IMR-90 (cell line): ENCODE measurements at regions not wholly inside any gene's neighbourhood (a gene's known extent, or its start where the extent isn't known, plus 50 kb on each side); places are given as distances from the start of the nearest gene placed in this dataset.

Experiments used
- ATAC-seq: fragments of 200-7000 bp; cut with Tn5 transposase; 2 replicates; pipeline ENCODE4 v1.9.1; 2020; ENCODE audit warnings: low read depth, mild to moderate bottlenecking, moderate library complexity
- BruUV-seq: library from RNA; stranded (reverse); fragments of 400-500 nt; replicated peaks from 2 replicates; lab custom pipeline; 2021; lab: Mats Ljungman, UMichigan
- CTCF ChIA-PET: fragments of 300-600 bp; formaldehyde crosslinking; extraction: SDS; loops from one replicate; lab custom pipeline; 2021; ENCODE audit warnings: antibody characterized with exemption; lab: Yijun Ruan, JAX
- POLR2A ChIA-PET: fragments of 300-600 bp; sonication (Branson Sonifier 250); formaldehyde crosslinking; loops from one replicate; lab custom pipeline; 2022; ENCODE audit warnings: antibody characterized with exemption; ENCODE audit not compliant: unreplicated experiment; lab: Charles Lee
- DNase-seq: peaks from one replicate; pipeline ENCODE4 v3.0.0; 2013
- H2AFZ ChIP-seq: replicated peaks from 2 replicates; pipeline ENCODE3; 2013; ENCODE audit warnings: low read length, mild to moderate bottlenecking; ENCODE audit not compliant: poor library complexity
- H2AK5ac ChIP-seq: 2 replicates; pipeline ENCODE4 v1.6.1; 2013; ENCODE audit warnings: low read depth, low read length, inconsistent platforms
- H2AK9ac ChIP-seq: replicated peaks from 2 replicates; pipeline ENCODE3; 2013; ENCODE audit warnings: mild to moderate bottlenecking, low read depth, low read length, moderate library complexity; ENCODE audit not compliant: poor library complexity
- H2BK120ac ChIP-seq: 2 replicates; pipeline ENCODE4 v1.6.1; 2013; ENCODE audit warnings: low read depth, low read length, inconsistent platforms
- H2BK15ac ChIP-seq: 3 replicates; pipeline ENCODE4 v1.6.1; 2013; ENCODE audit warnings: low read depth, low read length, inconsistent platforms
- H2BK20ac ChIP-seq: 2 replicates; pipeline ENCODE4 v1.6.1; 2013; ENCODE audit warnings: low read depth, mild to moderate bottlenecking, inconsistent platforms, low read length, moderate library complexity
- H2BK5ac ChIP-seq: 2 replicates; pipeline ENCODE4 v1.6.1; 2013; ENCODE audit warnings: mild to moderate bottlenecking, low read depth, low read length, inconsistent platforms; ENCODE audit not compliant: poor library complexity, severe bottlenecking
- H3K14ac ChIP-seq: replicated peaks from 2 replicates; pipeline ENCODE4 v1.6.1; 2013; ENCODE audit warnings: low read depth, low read length, inconsistent platforms
- H3K18ac ChIP-seq: 2 replicates; pipeline ENCODE4 v1.6.1; 2013; ENCODE audit warnings: low read depth, low read length, control low read depth
- H3K23ac ChIP-seq: 2 replicates; pipeline ENCODE4 v1.6.1; 2013; ENCODE audit warnings: low read depth, low read length, inconsistent platforms
- H3K27ac ChIP-seq: 2 replicates; pipeline ENCODE4 v1.5.1; 2013; ENCODE audit warnings: mild to moderate bottlenecking, control low read depth, low read length; ENCODE audit not compliant: insufficient read depth
- H3K27me3 ChIP-seq: 2 replicates; pipeline ENCODE4 v1.6.1; 2013; ENCODE audit warnings: low read length; ENCODE audit not compliant: control insufficient read depth, insufficient read depth
- H3K36me3 ChIP-seq: 2 replicates; pipeline ENCODE4 v1.6.1; 2013; ENCODE audit warnings: low read length, mixed read lengths; ENCODE audit not compliant: control insufficient read depth, insufficient read depth
- H3K4ac ChIP-seq: 2 replicates; pipeline ENCODE4 v1.6.1; 2013; ENCODE audit warnings: low read depth, low read length, inconsistent platforms
- H3K4me1 ChIP-seq: 2 replicates; pipeline ENCODE4 v1.6.1; 2013; ENCODE audit warnings: low read length, mixed read lengths; ENCODE audit not compliant: control insufficient read depth, insufficient read depth
- H3K4me2 ChIP-seq: 2 replicates; pipeline ENCODE4 v1.6.1; 2013; ENCODE audit warnings: low read depth, mild to moderate bottlenecking, control low read depth, low read length, moderate library complexity
- H3K4me3 ChIP-seq: 2 replicates; pipeline ENCODE4 v1.5.1; 2013; ENCODE audit warnings: low read depth, mild to moderate bottlenecking, control low read depth, low read length, moderate library complexity; ENCODE audit not compliant: insufficient read depth
- H3K56ac ChIP-seq: 2 replicates; pipeline ENCODE4 v1.6.1; 2013; ENCODE audit warnings: low read length, inconsistent platforms; ENCODE audit not compliant: insufficient read depth; ENCODE audit errors: extremely low read depth
- H3K79me1 ChIP-seq, 2 experiments: 2 replicates each; pipeline ENCODE4 v1.6.1; 2013; ENCODE audit warnings: low read length in 2 of 2, inconsistent platforms in 1 of 2, low read depth in 1 of 2
- H3K9ac ChIP-seq: 2 replicates; pipeline ENCODE4 v1.6.1; 2013; ENCODE audit warnings: low read depth, low read length, control low read depth
- H3K9me1 ChIP-seq: 2 replicates; pipeline ENCODE4 v1.6.1; 2013; ENCODE audit warnings: low read length, inconsistent platforms; ENCODE audit not compliant: insufficient read depth
- H3K9me3 ChIP-seq: 2 replicates; pipeline ENCODE4 v1.6.1; 2013; ENCODE audit warnings: low read length; ENCODE audit not compliant: control insufficient read depth, insufficient read depth
- H4K20me1 ChIP-seq: 2 replicates; pipeline ENCODE4 v1.6.1; 2013; ENCODE audit warnings: low read length, inconsistent platforms; ENCODE audit not compliant: insufficient read depth
- H4K5ac ChIP-seq: 2 replicates; pipeline ENCODE4 v1.6.1; 2013; ENCODE audit warnings: mild to moderate bottlenecking, low read depth, low read length, control low read depth
- H4K8ac ChIP-seq, 2 experiments: 2 replicates each; pipeline ENCODE4 v1.6.1; 2013; ENCODE audit warnings: low read depth in 2 of 2, low read length in 2 of 2, control low read depth in 1 of 2, inconsistent platforms in 1 of 2
- H4K91ac ChIP-seq: 2 replicates; pipeline ENCODE4 v1.6.1; 2013; ENCODE audit warnings: low read depth, low read length, inconsistent platforms; ENCODE audit not compliant: insufficient read depth
- CEBPB ChIP-seq: IDR thresholded peaks from 2 replicates; pipeline ENCODE4 v1.6.1; 2012; ENCODE audit warnings: low read depth, low read length, improper control_type of control experiment
- MAZ ChIP-seq: IDR thresholded peaks from 2 replicates; pipeline ENCODE4 v1.6.1; 2012; ENCODE audit warnings: low read depth, mild to moderate bottlenecking, low read length, improper control_type of control experiment, moderate library complexity, borderline replicate concordance
- NFE2L2 ChIP-seq: fragments of 150-350 bp; IDR thresholded peaks from 2 replicates; pipeline ENCODE4 v1.6.1; 2016; ENCODE audit warnings: low read depth, mild to moderate bottlenecking, low read length
- RCOR1 ChIP-seq: IDR thresholded peaks from 2 replicates; pipeline ENCODE4 v1.6.1; 2012; ENCODE audit warnings: mild to moderate bottlenecking, low read length, improper control_type of control experiment; ENCODE audit not compliant: insufficient replicate concordance
- WGBS, 2 experiments: methylation state at CpG; one replicate each; pipeline versions ENCODE4 v1.1.5 to v1.1.7; 2013; ENCODE audit warnings: missing lambda C conversion rate in 2 of 2; ENCODE audit not compliant: insufficient read length in 1 of 2; ENCODE audit errors: extremely low coverage in 2 of 2; 5-methylcytosine and 5-hydroxymethylcytosine counted together
- dilution Hi-C: fragments of 300-500 bp; cut with HindIII; formaldehyde crosslinking; loops from one replicate; pipeline ENCODE4 v1.14.3; 2018; ENCODE audit warnings: low sequenced_read_pairs; ENCODE audit not compliant: unreplicated experiment
- in situ Hi-C: fragments of 300-500 bp; cut with MboI; formaldehyde crosslinking; loops from 3 replicates; pipeline ENCODE4 v1.14.3; 2019; ENCODE audit warnings: low sequenced_read_pairs, inconsistent platforms, mixed read lengths
- intact Hi-C: fragments of 100-400 bp; cut with micrococcal nuclease; formaldehyde crosslinking; loops from 2 replicates; pipeline ENCODE4 v1.10.0; 2022
- TF ChIP-seq, protein P1 (sequence below): conservative IDR thresholded peaks from 2 replicates; pipeline ENCODE4 v1.5.1; 2012; ENCODE audit warnings: mild to moderate bottlenecking, low read depth, low read length, improper control_type of control experiment

DNA sequence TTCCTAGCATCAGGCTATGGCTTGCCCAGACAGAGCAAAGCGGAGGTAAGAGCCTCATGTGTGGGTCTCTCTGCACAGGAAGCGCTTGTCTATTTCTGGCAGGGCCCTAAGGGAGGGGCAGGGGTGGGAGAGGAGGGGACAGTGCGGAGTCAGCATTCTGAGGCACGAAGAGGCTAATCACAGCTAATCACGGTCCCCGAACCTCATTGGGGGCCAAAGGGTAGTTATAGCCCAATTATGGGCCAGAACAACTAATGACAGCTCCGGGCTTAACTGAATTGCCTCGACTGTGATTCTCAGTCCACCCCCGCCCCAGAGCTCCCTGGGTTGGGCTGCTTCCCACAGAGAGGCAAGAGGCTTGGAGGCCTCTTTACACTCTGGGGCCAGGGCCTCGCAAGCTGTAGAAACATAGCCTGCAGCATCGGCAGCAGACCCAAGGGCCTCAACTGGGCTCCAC is 72.7 kb upstream of the PRDM11 start:
- H4K8ac ChIP-seq, result no peak overlapping the region
- H2BK5ac ChIP-seq, result no peak overlapping the region
- no peak overlapping the region for H2AK5ac ChIP-seq
- intact Hi-C loops, result no loop called here
- no peak overlapping the region for H2AFZ ChIP-seq
- ChIA-PET CTCF (no interaction called here), POLR2A (no interaction called here)
- no peaks in the 10 kb centered on the region for H3K9me3 ChIP-seq
- dilution Hi-C loops, result no loop called here
- H2BK120ac ChIP-seq, result no peak overlapping the region
- no peaks in the 10 kb centered on the region for H3K79me1 ChIP-seq
- no peaks in the 10 kb centered on the region for H3K4me1 ChIP-seq
- no peak overlapping the region for H3K4me2 ChIP-seq
- H3K56ac ChIP-seq, result no peak overlapping the region
- no CpG with 5 or more reads among the region's 11 CpGs for WGBS, 2 experiments
- H3K18ac ChIP-seq, result no peak overlapping the region
- no peak overlapping the region for H3K14ac ChIP-seq
- BruUV-seq, result no TSS peak
- no peaks in the 10 kb centered on the region for H3K36me3 ChIP-seq
- in situ Hi-C loops, result no loop called here
- H3K9ac ChIP-seq, result no peak overlapping the region
- no peak overlapping the region for H3K23ac ChIP-seq
- ATAC-seq (no peak), DNase-seq (no peak)
- H3K4ac ChIP-seq, result no peak overlapping the region
- no peak overlapping the region for H4K5ac ChIP-seq
- no peak overlapping the region for H2BK20ac ChIP-seq
- H4K20me1 ChIP-seq, result no peaks in the 10 kb centered on the region
- H2AK9ac ChIP-seq, result no peak overlapping the region
- H3K9me1 ChIP-seq, result no peaks in the 10 kb centered on the region
- TF ChIP-seq CEBPB (no peak), MAZ (no peak), NFE2L2 (no peak), RCOR1 (no peak)
- TF ChIP-seq, protein P1, sequence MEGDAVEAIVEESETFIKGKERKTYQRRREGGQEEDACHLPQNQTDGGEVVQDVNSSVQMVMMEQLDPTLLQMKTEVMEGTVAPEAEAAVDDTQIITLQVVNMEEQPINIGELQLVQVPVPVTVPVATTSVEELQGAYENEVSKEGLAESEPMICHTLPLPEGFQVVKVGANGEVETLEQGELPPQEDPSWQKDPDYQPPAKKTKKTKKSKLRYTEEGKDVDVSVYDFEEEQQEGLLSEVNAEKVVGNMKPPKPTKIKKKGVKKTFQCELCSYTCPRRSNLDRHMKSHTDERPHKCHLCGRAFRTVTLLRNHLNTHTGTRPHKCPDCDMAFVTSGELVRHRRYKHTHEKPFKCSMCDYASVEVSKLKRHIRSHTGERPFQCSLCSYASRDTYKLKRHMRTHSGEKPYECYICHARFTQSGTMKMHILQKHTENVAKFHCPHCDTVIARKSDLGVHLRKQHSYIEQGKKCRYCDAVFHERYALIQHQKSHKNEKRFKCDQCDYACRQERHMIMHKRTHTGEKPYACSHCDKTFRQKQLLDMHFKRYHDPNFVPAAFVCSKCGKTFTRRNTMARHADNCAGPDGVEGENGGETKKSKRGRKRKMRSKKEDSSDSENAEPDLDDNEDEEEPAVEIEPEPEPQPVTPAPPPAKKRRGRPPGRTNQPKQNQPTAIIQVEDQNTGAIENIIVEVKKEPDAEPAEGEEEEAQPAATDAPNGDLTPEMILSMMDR, result no peak
- H3K27ac ChIP-seq, result no peak overlapping the region
- H3K27me3 ChIP-seq, result peaks cover 43% of the 10 kb centered on the region
- H4K91ac ChIP-seq, result no peak overlapping the region
- H2BK15ac ChIP-seq, result no peak overlapping the region
- no peak overlapping the region for H3K4me3 ChIP-seq
